K562 (cell line): ENCODE measurements at regions not wholly inside any gene's neighbourhood (a gene's known extent, or its start where the extent isn't known, plus 50 kb on each side); places are given as distances from the start of the nearest gene placed in this dataset.

Source experiments
- ATAC-seq: fragments of 200-7000 bp; cut with Tn5 transposase; 3 replicates; pipeline ENCODE4 v1.9.1; 2020; ENCODE audit warnings: moderate library complexity
- BruUV-seq: library from RNA; stranded (reverse); fragments of 400-500 nt; replicated peaks from 2 replicates; lab custom pipeline; 2021; lab: Mats Ljungman, UMichigan
- CTCF ChIA-PET: fragments of 300-600 bp; formaldehyde crosslinking; extraction: SDS; loops from one replicate; lab custom pipeline; 2021; ENCODE audit warnings: low intra/inter-chr PET ratio; lab: Yijun Ruan, JAX
- POLR2A ChIA-PET: fragments of 300-600, 350-650 bp; sonication (Branson Sonifier 250); formaldehyde crosslinking; extraction: SDS; loops from one replicate; lab custom pipeline; 2021; ENCODE audit warnings: antibody characterized with exemption, inconsistent platforms; lab: Yijun Ruan, JAX
- DNase-seq, 4 experiments: peaks; one replicate each; pipeline versions ENCODE4 v3.0.0 to v3.0.0-alpha.2; 2011 to 2018; ENCODE audit warnings: low spot score in 3 of 4, mixed read lengths in 3 of 4; ENCODE audit errors: extremely low read depth in 1 of 4
- FAIRE-seq: peaks from 2 replicates; lab custom pipeline; 2011; peaks lifted over from hg19 to GRCh38; lab: Jason Lieb, UNC
- H2AFZ ChIP-seq: 2 replicates; pipeline ENCODE4 v1.6.0; 2011; ENCODE audit warnings: low read depth, low read length, control low read depth, inconsistent platforms
- H3K27ac ChIP-seq: fragments of 200-600 bp; 3 replicates; pipeline ENCODE4 v1.8.0; 2011; ENCODE audit warnings: low read depth, mild to moderate bottlenecking, control low read depth, inconsistent platforms, low read length, moderate library complexity, mixed read lengths; ENCODE audit errors: extremely low read depth
- H3K27me3 ChIP-seq, 2 experiments: fragments of 300-600 bp in 1 of 2; 2 replicates in 1 of 2; 3 replicates in 1 of 2; pipeline versions ENCODE4 v1.6.0 to v1.8.0; 2011; ENCODE audit warnings: inconsistent platforms in 2 of 2, low read length in 2 of 2, mild to moderate bottlenecking in 1 of 2, mixed read lengths in 1 of 2, moderate library complexity in 1 of 2; ENCODE audit not compliant: control insufficient read depth in 2 of 2, insufficient read depth in 2 of 2
- H3K36me3 ChIP-seq: fragments of 300-600 bp; 3 replicates; pipeline ENCODE4 v1.8.0; 2011; ENCODE audit warnings: mild to moderate bottlenecking, low read length, inconsistent platforms; ENCODE audit not compliant: control insufficient read depth, insufficient read depth
- H3K4me1 ChIP-seq, 2 experiments: fragments of 200-600 bp in 1 of 2; replicated peaks in 1 of 2; 2 replicates in 1 of 2; 3 replicates in 1 of 2; pipeline versions ENCODE4 v1.5.1 to v1.8.0; 2011; ENCODE audit warnings: inconsistent platforms in 2 of 2, low read length in 2 of 2, mild to moderate bottlenecking in 1 of 2, mixed read lengths in 1 of 2, moderate library complexity in 1 of 2; ENCODE audit not compliant: control insufficient read depth in 2 of 2, insufficient read depth in 2 of 2
- H3K4me2 ChIP-seq: 2 replicates; pipeline ENCODE4 v1.6.1; 2011; ENCODE audit warnings: low read length, control low read depth, inconsistent platforms, mixed read lengths; ENCODE audit not compliant: insufficient read depth
- H3K4me3 ChIP-seq: fragments of 200-600 bp; sonication (generic), shearing (Covaris generic); 2 replicates; pipeline ENCODE4 v1.5.1; 2016; ENCODE audit warnings: control low read depth, inconsistent platforms
- H3K79me2 ChIP-seq: fragments of 200-600 bp; 3 replicates; pipeline ENCODE4 v1.8.0; 2011; ENCODE audit warnings: low read length, inconsistent platforms; ENCODE audit not compliant: control insufficient read depth, insufficient read depth
- H3K9ac ChIP-seq, 2 experiments: 2 replicates each; pipeline versions ENCODE4 v1.6.0 to v1.6.1; 2011; ENCODE audit warnings: low read depth in 2 of 2, low read length in 2 of 2, control low read depth in 1 of 2, inconsistent platforms in 1 of 2, mild to moderate bottlenecking in 1 of 2, mixed read lengths in 1 of 2; ENCODE audit not compliant: insufficient read depth in 1 of 2
- H3K9me1 ChIP-seq: one replicate; pipeline ENCODE4 v1.6.0; 2011; ENCODE audit warnings: inconsistent platforms, mild to moderate bottlenecking, low read length, moderate library complexity; ENCODE audit not compliant: control insufficient read depth, insufficient read depth
- H3K9me3 ChIP-seq: replicated peaks from 2 replicates; pipeline ENCODE4 v1.5.1; 2011; ENCODE audit warnings: low read depth, low read length, inconsistent platforms; ENCODE audit not compliant: control insufficient read depth, insufficient read depth
- H4K20me1 ChIP-seq: replicated peaks from 2 replicates; pipeline ENCODE4 v1.6.1; 2011; ENCODE audit warnings: low read length, inconsistent platforms, mixed read lengths; ENCODE audit not compliant: control insufficient read depth, insufficient read depth
- CEBPB ChIP-seq: fragments of 450-650 bp; IDR thresholded peaks from 2 replicates; pipeline ENCODE4 v1.6.1; 2016; ENCODE audit warnings: missing genetic modification characterization, missing compliant biosample characterization
- DMBX1 ChIP-seq: fragments of 250-450 bp; sonication (Bioruptor Pico); IDR thresholded peaks from 2 replicates; pipeline ENCODE4 v1.8.0; 2022; ENCODE audit warnings: inconsistent platforms, mild to moderate bottlenecking, moderate library complexity, borderline replicate concordance
- HDAC6 ChIP-seq: IDR thresholded peaks from 2 replicates; pipeline ENCODE4 v1.6.1; 2012; ENCODE audit warnings: low read depth, mild to moderate bottlenecking, control low read depth, inconsistent platforms, low read length, moderate library complexity
- ILF3 ChIP-seq: fragments of 450-650 bp; IDR thresholded peaks from 2 replicates; pipeline ENCODE4 v1.6.1; 2018; ENCODE audit warnings: antibody characterized with exemption, mild to moderate bottlenecking, moderate library complexity, borderline replicate concordance
- NUFIP1 ChIP-seq: fragments of 450-650 bp; IDR thresholded peaks from 2 replicates; pipeline ENCODE4 v1.6.1; 2018; ENCODE audit not compliant: partially characterized antibody
- TBP ChIP-seq: optimal IDR thresholded peaks from 2 replicates; pipeline ENCODE3; 2011; ENCODE audit warnings: low read depth, low read length, improper control_type of control experiment
- WGBS: fragments of 100-300 bp; shearing (Covaris generic); methylation state at CpG from one replicate; pipeline ENCODE4 v1.1.6; 2016; ENCODE audit warnings: low coverage, mixed read lengths; ENCODE audit not compliant: insufficient coverage; ENCODE audit errors: missing lambda C conversion rate; 5-methylcytosine and 5-hydroxymethylcytosine counted together
- in situ Hi-C: fragments of 300-500 bp; cut with MboI; formaldehyde crosslinking; loops from 4 replicates; pipeline ENCODE4 v1.15.0; 2018; ENCODE audit warnings: inconsistent platforms, mixed read lengths
- intact Hi-C: fragments of 100-400 bp; cut with micrococcal nuclease; formaldehyde crosslinking; loops from 2 replicates; pipeline ENCODE4 v1.14.2; 2022

DNA sequence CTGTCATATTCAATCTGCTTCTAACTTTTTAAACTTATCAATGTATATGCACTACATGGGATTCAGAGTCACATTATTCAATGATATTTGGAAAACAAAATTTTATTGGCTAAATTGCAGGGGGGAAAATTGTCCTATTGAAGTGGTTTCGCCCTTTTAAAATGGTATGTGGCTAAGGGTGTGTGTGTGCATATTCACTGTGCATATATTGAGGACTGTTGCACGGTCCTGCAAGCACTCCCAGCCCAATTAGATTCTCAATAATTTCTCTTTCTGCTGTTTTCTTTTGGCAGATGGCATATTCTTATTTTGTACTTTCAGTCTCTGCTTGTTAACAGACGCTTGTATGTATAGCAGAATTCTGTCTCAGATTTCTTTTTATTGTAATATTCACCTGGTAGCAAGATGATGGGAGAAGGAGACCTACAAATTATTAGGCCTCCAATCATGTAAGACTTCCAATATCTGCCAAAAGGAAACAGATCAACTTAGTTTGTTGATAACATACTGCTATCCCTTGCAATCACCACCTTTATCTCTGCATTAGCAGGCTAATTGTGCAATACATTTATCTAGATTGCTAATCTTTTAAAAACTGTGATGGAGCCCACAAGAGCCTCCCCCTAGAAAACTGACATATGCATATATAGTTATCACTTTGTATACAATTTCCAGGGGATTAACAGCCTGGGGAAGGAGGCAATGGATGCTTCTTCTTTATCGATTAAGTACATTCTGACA, 411.5 kb downstream of the PLK2 start:
- BruUV-seq, result no TSS peak

GRCh38 chr5:58046371-58046770, 413.5 kb downstream of the PLK2 start:
- no peaks in the 10 kb centered on the region for H4K20me1 ChIP-seq
- POLR2A ChIA-PET, result interaction anchor here (0.5 kb wide), 1 partner anchor 113 kb away, joined by 3 read pairs; no protein-coding TSS in a partner anchor
- no peaks in the 10 kb centered on the region for H3K79me2 ChIP-seq
- TF ChIP-seq DMBX1 (CRISPR knock-in tag) (peak; percentile 35; the same call in 1 of the 2 replicates), ILF3 (no peak), HDAC6 (no peak)
- peak overlapping the region; percentile 51; the same call in 1 of the 2 replicates for H2AFZ ChIP-seq
- intact Hi-C loops, result no loop called here
- no peaks in the 10 kb centered on the region for H3K9me1 ChIP-seq
- no peaks in the 10 kb centered on the region for H3K9me3 ChIP-seq
- H3K4me3 ChIP-seq, result no peak overlapping the region
- 17% methylated on average over 1 of the region's 1 CpG for WGBS
- no peaks in the 10 kb centered on the region for H3K36me3 ChIP-seq
- no peak overlapping the region for H3K27ac ChIP-seq
- no peaks in the 10 kb centered on the region for H3K27me3 ChIP-seq
- H3K4me2 ChIP-seq, result no peak overlapping the region
- peaks cover 0 to 22% of the 10 kb centered on the region in 2 experiments; a peak in 2 of 5 replicates for H3K4me1 ChIP-seq
- CTCF ChIA-PET, result no interaction called here
- in situ Hi-C loops, result no loop called here
- BruUV-seq, result no TSS peak
- no peak overlapping the region for H3K9ac ChIP-seq
- FAIRE-seq (no peak), ATAC-seq (peak; percentile 65), DNase-seq (peak in 1 of 4 experiments; percentile 13)

More for the DNA sequence above, 411.5 kb downstream of the PLK2 start:
- Histone ChIP-seq H4K20me1 (no peaks in the 10 kb centered on the region), H3K9ac (no peak overlapping the region), H3K9me1 (no peaks in the 10 kb centered on the region), H3K9me3 (no peaks in the 10 kb centered on the region), H3K79me2 (no peaks in the 10 kb centered on the region), H3K27ac (no peak overlapping the region), H3K27me3 (no peaks in the 10 kb centered on the region), H3K4me1 (peaks cover 0 to 17% of the 10 kb centered on the region in 2 experiments; a peak in 2 of 5 replicates), H3K4me3 (no peak overlapping the region), H2AFZ (no peak overlapping the region), H3K36me3 (no peaks in the 10 kb centered on the region), H3K4me2 (0 out of 2 replicates have a peak overlapping the region, but pooled peaks have one; percentile 3)
- intact Hi-C loops, result no loop called here
- ATAC-seq (no peak), DNase-seq (no peak), FAIRE-seq (no peak)
- CTCF ChIA-PET, result no interaction called here
- TF ChIP-seq CEBPB (tag), result peak; percentile 35; the same call in 1 of the 2 replicates
- no peak for TF ChIP-seq NUFIP1
- TF ChIP-seq TBP, result no peak
- WGBS, result 10% methylated on average over 4 of the region's 4 CpGs
- POLR2A ChIA-PET, result interaction anchor here (0.6 kb wide), 1 partner anchor 185 kb away, joined by 3 read pairs; no protein-coding TSS in a partner anchor
- in situ Hi-C loops, result no loop called here
